Limb (tissue), 2 donors: ENCODE measurements at regions not wholly inside any gene's neighbourhood (a gene's known extent, or its start where the extent isn't known, plus 50 kb on each side); places are given as distances from the start of the nearest gene placed in this dataset.
"Not testable (repeated sequence)": the region's sequence is repeated elsewhere in the genome, so short reads cannot be mapped to it uniquely, and the experiment has no call there.

Source experiments
- DNase-seq, 2 donors: peaks; one replicate each; pipeline ENCODE4 v3.0.0-alpha.2; 2016; ENCODE audit errors: extremely low spot score in 2 of 2

- DNase-seq: no peak
Observed at GRCh38 chr11:33471541-33471940, 214.4 kb downstream of the HIPK3 start.

GRCh38 chr11:33467966-33468365 is 210.8 kb downstream of the HIPK3 start:
- DNase-seq: no peak

GRCh38 chr11:33463059-33463458 is 205.9 kb downstream of the HIPK3 start:
- DNase-seq: no peak

GRCh38 chr11:33461369-33462125 is 204.4 kb downstream of the HIPK3 start:
- DNase-seq: no peak

GRCh38 chr11:33457948-33458347 is 200.8 kb downstream of the HIPK3 start:
- no peak for DNase-seq

GRCh38 chr11:33455867-33456463 is 198.8 kb downstream of the HIPK3 start:
- DNase-seq: no peak

- DNase-seq: no peak
Observed at GRCh38 chr11:33454264-33454663, 197.1 kb downstream of the HIPK3 start.

GRCh38 chr11:33452836-33453624 is 195.8 kb downstream of the HIPK3 start:
- no peak for DNase-seq

GRCh38 chr11:33451364-33451763 is 194.2 kb downstream of the HIPK3 start:
- DNase-seq: no peak

GRCh38 chr11:33449798-33450197 is 192.6 kb downstream of the HIPK3 start:
- DNase-seq: no peak

GRCh38 chr11:33448461-33449130 is 191.4 kb downstream of the HIPK3 start:
- no peak for DNase-seq

- DNase-seq: no peak
Observed at GRCh38 chr11:33445761-33446161, 188.6 kb downstream of the HIPK3 start.

- no peak for DNase-seq
Observed at GRCh38 chr11:33444835-33445594, 187.8 kb downstream of the HIPK3 start.

GRCh38 chr11:33443684-33444083 is 186.5 kb downstream of the HIPK3 start:
- no peak for DNase-seq

- DNase-seq: no peak
Observed at GRCh38 chr11:33438301-33438700, 181.1 kb downstream of the HIPK3 start.

GRCh38 chr11:33437529-33437928 is 180.3 kb downstream of the HIPK3 start:
- no peak for DNase-seq

- DNase-seq: no peak
Observed at GRCh38 chr11:33435216-33435615, 178.0 kb downstream of the HIPK3 start.

- DNase-seq: no peak
Observed at GRCh38 chr11:33434294-33434693, 177.1 kb downstream of the HIPK3 start.

GRCh38 chr11:33428435-33428834 is 171.3 kb downstream of the HIPK3 start:
- DNase-seq: not testable (repeated sequence)

GRCh38 chr11:33420959-33421566 is 163.9 kb downstream of the HIPK3 start:
- DNase-seq: no peak

- DNase-seq: no peak
Observed at GRCh38 chr11:33419924-33420323, 162.7 kb downstream of the HIPK3 start.
